ENCODE measurements at regions not wholly inside any gene's neighbourhood (a gene's known extent, or its start where the extent isn't known, plus 50 kb on each side); places are given as distances from the start of the nearest gene placed in this dataset.

GRCh38 chr5:35438786-35439185 is 178.9 kb upstream of the SPEF2 start:
- TF ChIP-seq CTCF (conservative IDR thresholded peaks at IDR 0.05; ENCODE audit: low read depth, low read length), result no peak
- TF ChIP-seq RFX5 (IDR thresholded peaks at IDR 0.05; ENCODE audit: low read depth, low read length), result no peak
- TF ChIP-seq POLR2A (IDR thresholded peaks at IDR 0.05; ENCODE audit: low read depth, low read length), result no peak
- TF ChIP-seq RAD21 (IDR thresholded peaks at IDR 0.05; ENCODE audit: low read length), result no peak
- TF ChIP-seq BHLHE40 (IDR thresholded peaks at IDR 0.05; ENCODE audit: low read depth, low read length), result no peak
- TF ChIP-seq MXI1 (IDR thresholded peaks at IDR 0.05; ENCODE audit: borderline replicate concordance, low read depth, low read length), result no peak
- TF ChIP-seq CHD1 (IDR thresholded peaks at IDR 0.05; ENCODE audit: low read depth, low read length), result no peak
- TF ChIP-seq RCOR1 (IDR thresholded peaks at IDR 0.05; ENCODE audit: insufficient replicate concordance, low read length), result no peak
- no peak for TF ChIP-seq CEBPB (IDR thresholded peaks at IDR 0.05; ENCODE audit: low read depth, low read length)
- TF ChIP-seq SMC3 (IDR thresholded peaks at IDR 0.05; ENCODE audit: low read depth, low read length), result no peak
- no peak for TF ChIP-seq MAFK (IDR thresholded peaks at IDR 0.05; ENCODE audit: low read depth, low read length)
- TF ChIP-seq USF2 (IDR thresholded peaks at IDR 0.05; ENCODE audit: low read depth, low read length), result no peak
- TF ChIP-seq FOS (IDR thresholded peaks at IDR 0.05; ENCODE audit: low read depth, low read length), result no peak
- TF ChIP-seq MAZ (IDR thresholded peaks at IDR 0.05; ENCODE audit: borderline replicate concordance, low read depth, low read length), result no peak

Measured in IMR-90 (cell line).